ENCODE measurements at regions not wholly inside any gene's neighbourhood (a gene's known extent, or its start where the extent isn't known, plus 50 kb on each side); places are given as distances from the start of the nearest gene placed in this dataset.

GRCh38 chr20:7359739-7360138 is 580.5 kb downstream of the HAO1 start:
- TF ChIP-seq ZFP3 (CRISPR knock-in tag; IDR thresholded peaks at IDR 0.05): no peak
- no peak for TF ChIP-seq TCF4 (CRISPR knock-in tag; IDR thresholded peaks at IDR 0.05; ENCODE audit: borderline replicate concordance)
- no peak for TF ChIP-seq CSDC2 (CRISPR knock-in tag; IDR thresholded peaks at IDR 0.05)
- TF ChIP-seq SNAI2 (CRISPR knock-in tag; IDR thresholded peaks at IDR 0.05): no peak
- no peak for TF ChIP-seq RARB (CRISPR knock-in tag; IDR thresholded peaks at IDR 0.05)
- TF ChIP-seq POU6F1 (CRISPR knock-in tag; IDR thresholded peaks at IDR 0.05; ENCODE audit: borderline replicate concordance, low read depth): no peak
- TF ChIP-seq ZC3H10 (CRISPR knock-in tag; IDR thresholded peaks at IDR 0.05): no peak
- no peak for TF ChIP-seq CREB5 (CRISPR knock-in tag; IDR thresholded peaks at IDR 0.05; ENCODE audit: low read depth)
- no peak for TF ChIP-seq OSR1 (CRISPR knock-in tag; IDR thresholded peaks at IDR 0.05)
- no peak for TF ChIP-seq GLIS3 (CRISPR knock-in tag; IDR thresholded peaks at IDR 0.05)
- no peak for TF ChIP-seq ARNTL (CRISPR knock-in tag; IDR thresholded peaks at IDR 0.05; ENCODE audit: borderline replicate concordance, low read depth)
- no peak for TF ChIP-seq ZFP30 (CRISPR knock-in tag; IDR thresholded peaks at IDR 0.05)
- no peak for TF ChIP-seq ESRRG (CRISPR knock-in tag; IDR thresholded peaks at IDR 0.05)
- TF ChIP-seq ZNF70 (CRISPR knock-in tag; IDR thresholded peaks at IDR 0.05): no peak
- TF ChIP-seq TOX (CRISPR knock-in tag; IDR thresholded peaks at IDR 0.05; ENCODE audit: borderline replicate concordance): no peak
- TF ChIP-seq ISL1 (CRISPR knock-in tag; IDR thresholded peaks at IDR 0.05): no peak
- no peak for TF ChIP-seq CSRNP3 (CRISPR knock-in tag; IDR thresholded peaks at IDR 0.05)
- TF ChIP-seq BACH2 (CRISPR knock-in tag; IDR thresholded peaks at IDR 0.05; ENCODE audit: borderline replicate concordance): no peak
- no peak for TF ChIP-seq ZNF8 (CRISPR knock-in tag; IDR thresholded peaks at IDR 0.05)
- no peak for ATAC-seq

- TF ChIP-seq CREB5 (CRISPR knock-in tag; IDR thresholded peaks at IDR 0.05; ENCODE audit: low read depth) (no peak), BACH2 (CRISPR knock-in tag; IDR thresholded peaks at IDR 0.05; ENCODE audit: borderline replicate concordance) (no peak), ZNF70 (CRISPR knock-in tag; IDR thresholded peaks at IDR 0.05) (no peak), SNAI2 (CRISPR knock-in tag; IDR thresholded peaks at IDR 0.05) (no peak), POU6F1 (CRISPR knock-in tag; IDR thresholded peaks at IDR 0.05; ENCODE audit: borderline replicate concordance, low read depth) (no peak), OSR1 (CRISPR knock-in tag; IDR thresholded peaks at IDR 0.05) (no peak), ARNTL (CRISPR knock-in tag; IDR thresholded peaks at IDR 0.05; ENCODE audit: borderline replicate concordance, low read depth) (no peak), TOX (CRISPR knock-in tag; IDR thresholded peaks at IDR 0.05; ENCODE audit: borderline replicate concordance) (no peak), ZNF8 (CRISPR knock-in tag; IDR thresholded peaks at IDR 0.05) (no peak), CSDC2 (CRISPR knock-in tag; IDR thresholded peaks at IDR 0.05) (no peak), ZC3H10 (CRISPR knock-in tag; IDR thresholded peaks at IDR 0.05) (no peak)
- ATAC-seq: no peak
Measured at GRCh38 chr20:7361321-7361720, 578.9 kb downstream of the HAO1 start.

GRCh38 chr20:7361931-7362330 is 578.3 kb downstream of the HAO1 start:
- no peak for ATAC-seq
- TF ChIP-seq ZFP30 (CRISPR knock-in tag; IDR thresholded peaks at IDR 0.05) (no peak), GLIS3 (CRISPR knock-in tag; IDR thresholded peaks at IDR 0.05) (no peak), TOX (CRISPR knock-in tag; IDR thresholded peaks at IDR 0.05; ENCODE audit: borderline replicate concordance) (no peak), CSDC2 (CRISPR knock-in tag; IDR thresholded peaks at IDR 0.05) (no peak), POU6F1 (CRISPR knock-in tag; IDR thresholded peaks at IDR 0.05; ENCODE audit: borderline replicate concordance, low read depth) (no peak), ARNTL (CRISPR knock-in tag; IDR thresholded peaks at IDR 0.05; ENCODE audit: borderline replicate concordance, low read depth) (no peak), PPARA (CRISPR knock-in tag; IDR thresholded peaks at IDR 0.05; ENCODE audit: borderline replicate concordance) (no peak), PATZ1 (CRISPR knock-in tag; IDR thresholded peaks at IDR 0.05; ENCODE audit: borderline replicate concordance) (no peak), TCF4 (CRISPR knock-in tag; IDR thresholded peaks at IDR 0.05; ENCODE audit: borderline replicate concordance) (no peak), ZNF8 (CRISPR knock-in tag; IDR thresholded peaks at IDR 0.05) (no peak), TSHZ2 (CRISPR knock-in tag; IDR thresholded peaks at IDR 0.05) (no peak)

All from SK-N-SH treated with all-trans-retinoic acid at 6 μM for 48 hours (cell line).